Neural cell (in vitro differentiated cells): ENCODE measurements at regions not wholly inside any gene's neighbourhood (a gene's known extent, or its start where the extent isn't known, plus 50 kb on each side); places are given as distances from the start of the nearest gene placed in this dataset.
"Not testable (repeated sequence)": the region's sequence is repeated elsewhere in the genome, so short reads cannot be mapped to it uniquely, and the experiment has no call there.

Experiments
- H2AFZ ChIP-seq: fragments of 200-600, 300-800 bp; sonication (generic), shearing (Covaris generic); 2 replicates; pipeline ENCODE4 v1.6.0; 2014; ENCODE audit warnings: low read depth, mild to moderate bottlenecking, antibody characterized with exemption, low read length, moderate library complexity
- H3F3A ChIP-seq: fragments of 200-600 bp; shearing (Covaris generic); 2 replicates; pipeline ENCODE4 v1.6.1; 2016; ENCODE audit warnings: mild to moderate bottlenecking, moderate library complexity, mixed read lengths, antibody characterized with exemption, low read length; ENCODE audit not compliant: insufficient read depth, poor library complexity, severe bottlenecking
- H3K27ac ChIP-seq: fragments of 200-600, 300-800 bp; sonication (generic), shearing (Covaris generic); 2 replicates; pipeline ENCODE4 v1.5.1; 2014; ENCODE audit warnings: mild to moderate bottlenecking, low read length, moderate library complexity
- H3K27me3 ChIP-seq: fragments of 300-800, 200-600 bp; sonication (generic), shearing (Covaris generic); 2 replicates; pipeline ENCODE4 v1.6.0; 2014; ENCODE audit warnings: mild to moderate bottlenecking, low read depth, low read length, moderate library complexity; ENCODE audit not compliant: insufficient read depth
- H3K36me3 ChIP-seq: fragments of 300-800, 200-600 bp; sonication (generic), shearing (Covaris generic); 2 replicates; pipeline ENCODE4 v1.5.1; 2014; ENCODE audit warnings: mild to moderate bottlenecking, antibody characterized with exemption, low read length, moderate library complexity; ENCODE audit not compliant: insufficient read depth
- H3K4me2 ChIP-seq: fragments of 300-800, 200-600 bp; sonication (generic), shearing (Covaris generic); 2 replicates; pipeline ENCODE4 v1.6.0; 2014; ENCODE audit warnings: mild to moderate bottlenecking, low read length
- H3K4me3 ChIP-seq: fragments of 300-800, 200-600 bp; sonication (generic), shearing (Covaris generic); 2 replicates; pipeline ENCODE4 v1.5.1; 2014; ENCODE audit warnings: mild to moderate bottlenecking, low read length, moderate library complexity
- H3K79me2 ChIP-seq: fragments of 200-600 bp; shearing (Covaris generic); replicated peaks from 2 replicates; pipeline ENCODE4 v1.6.0; 2014; ENCODE audit warnings: mild to moderate bottlenecking, low read length, moderate library complexity; ENCODE audit not compliant: insufficient read depth
- H3K9ac ChIP-seq: fragments of 300-800, 200-600 bp; sonication (generic), shearing (Covaris generic); 2 replicates; pipeline ENCODE4 v1.6.1; 2016; ENCODE audit warnings: mild to moderate bottlenecking, low read length, mixed read lengths
- H3K9me2 ChIP-seq: fragments of 200-600 bp; shearing (Covaris generic); 2 replicates; pipeline ENCODE4 v1.6.1; 2016; ENCODE audit warnings: mild to moderate bottlenecking, low read length, mixed read lengths; ENCODE audit not compliant: insufficient read depth
- H3K9me3 ChIP-seq: fragments of 200-600, 300-800 bp; sonication (generic), shearing (Covaris generic); 2 replicates; pipeline ENCODE4 v1.6.1; 2016; ENCODE audit warnings: mild to moderate bottlenecking, mixed run types, low read length, moderate library complexity, mixed read lengths
- H4K20me1 ChIP-seq: fragments of 200-600 bp; shearing (Covaris generic); 2 replicates; pipeline ENCODE4 v1.6.1; 2016; ENCODE audit warnings: mild to moderate bottlenecking, mixed run types; ENCODE audit not compliant: insufficient read depth
- EP300 ChIP-seq: fragments of 450-650 bp; conservative IDR thresholded peaks from 2 replicates; pipeline ENCODE4 v1.6.1; 2014; ENCODE audit warnings: antibody characterized with exemption, mild to moderate bottlenecking, moderate library complexity; ENCODE audit not compliant: poor library complexity, severe bottlenecking
- EZH2 ChIP-seq: fragments of 200-600, 300-800 bp; shearing (Covaris generic), sonication (generic); IDR thresholded peaks from 2 replicates; pipeline ENCODE4 v1.6.1; 2014; ENCODE audit warnings: antibody characterized with exemption, low read length, borderline replicate concordance, mild to moderate bottlenecking; ENCODE audit not compliant: insufficient read depth, poor library complexity, severe bottlenecking
- MXI1 ChIP-seq: fragments of 450-650 bp; conservative IDR thresholded peaks from 2 replicates; pipeline ENCODE4 v1.6.1; 2014; ENCODE audit warnings: antibody characterized with exemption, mild to moderate bottlenecking; ENCODE audit not compliant: poor library complexity, severe bottlenecking
- POLR2AphosphoS5 ChIP-seq: IDR thresholded peaks from 2 replicates; pipeline ENCODE4 v1.6.1; 2012
- RAD21 ChIP-seq: fragments of 450-650 bp; conservative IDR thresholded peaks from 2 replicates; pipeline ENCODE4 v1.6.1; 2014; ENCODE audit warnings: antibody characterized with exemption, mild to moderate bottlenecking, moderate library complexity
- REST ChIP-seq: IDR thresholded peaks from 2 replicates; pipeline ENCODE4 v1.6.1; 2012; ENCODE audit warnings: borderline replicate concordance
- SMC3 ChIP-seq: fragments of 450-650 bp; conservative IDR thresholded peaks from 2 replicates; pipeline ENCODE4 v1.6.1; 2014; ENCODE audit warnings: antibody characterized with exemption, mild to moderate bottlenecking, moderate library complexity; ENCODE audit not compliant: poor library complexity
- TAF1 ChIP-seq: IDR thresholded peaks from 2 replicates; pipeline ENCODE4 v1.6.1; 2012; ENCODE audit warnings: low read depth
- TF ChIP-seq, protein P1 (sequence below): fragments of 450-650 bp; IDR thresholded peaks from 2 replicates; pipeline ENCODE4 v1.5.1; 2014; ENCODE audit warnings: antibody characterized with exemption, mild to moderate bottlenecking, moderate library complexity; ENCODE audit not compliant: poor library complexity, severe bottlenecking

GRCh38 chrX:27163236-27163635 lies 299.9 kb downstream of the PPP4R3C start:
- Histone ChIP-seq H3K9ac (no peak overlapping the region), H3K4me2 (no peak overlapping the region), H3K27ac (no peak overlapping the region), H3K79me2 (no peaks in the 10 kb centered on the region), H3K9me3 (no peaks in the 10 kb centered on the region), H2AFZ (no peak overlapping the region), H3F3A (no peaks in the 10 kb centered on the region), H3K9me2 (no peaks in the 10 kb centered on the region), H3K27me3 (no peaks in the 10 kb centered on the region), H3K4me3 (no peak overlapping the region), H4K20me1 (no peaks in the 10 kb centered on the region), H3K36me3 (no peaks in the 10 kb centered on the region)
- TF ChIP-seq TAF1 = no peak
- no peak for TF ChIP-seq RAD21
- no peak for TF ChIP-seq EZH2
- TF ChIP-seq POLR2AphosphoS5 = no peak
- no peak for TF ChIP-seq MXI1
- no peak for TF ChIP-seq SMC3
- TF ChIP-seq, protein P1, sequence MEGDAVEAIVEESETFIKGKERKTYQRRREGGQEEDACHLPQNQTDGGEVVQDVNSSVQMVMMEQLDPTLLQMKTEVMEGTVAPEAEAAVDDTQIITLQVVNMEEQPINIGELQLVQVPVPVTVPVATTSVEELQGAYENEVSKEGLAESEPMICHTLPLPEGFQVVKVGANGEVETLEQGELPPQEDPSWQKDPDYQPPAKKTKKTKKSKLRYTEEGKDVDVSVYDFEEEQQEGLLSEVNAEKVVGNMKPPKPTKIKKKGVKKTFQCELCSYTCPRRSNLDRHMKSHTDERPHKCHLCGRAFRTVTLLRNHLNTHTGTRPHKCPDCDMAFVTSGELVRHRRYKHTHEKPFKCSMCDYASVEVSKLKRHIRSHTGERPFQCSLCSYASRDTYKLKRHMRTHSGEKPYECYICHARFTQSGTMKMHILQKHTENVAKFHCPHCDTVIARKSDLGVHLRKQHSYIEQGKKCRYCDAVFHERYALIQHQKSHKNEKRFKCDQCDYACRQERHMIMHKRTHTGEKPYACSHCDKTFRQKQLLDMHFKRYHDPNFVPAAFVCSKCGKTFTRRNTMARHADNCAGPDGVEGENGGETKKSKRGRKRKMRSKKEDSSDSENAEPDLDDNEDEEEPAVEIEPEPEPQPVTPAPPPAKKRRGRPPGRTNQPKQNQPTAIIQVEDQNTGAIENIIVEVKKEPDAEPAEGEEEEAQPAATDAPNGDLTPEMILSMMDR = no peak
- TF ChIP-seq REST = no peak
- TF ChIP-seq EP300 = no peak

DNA sequence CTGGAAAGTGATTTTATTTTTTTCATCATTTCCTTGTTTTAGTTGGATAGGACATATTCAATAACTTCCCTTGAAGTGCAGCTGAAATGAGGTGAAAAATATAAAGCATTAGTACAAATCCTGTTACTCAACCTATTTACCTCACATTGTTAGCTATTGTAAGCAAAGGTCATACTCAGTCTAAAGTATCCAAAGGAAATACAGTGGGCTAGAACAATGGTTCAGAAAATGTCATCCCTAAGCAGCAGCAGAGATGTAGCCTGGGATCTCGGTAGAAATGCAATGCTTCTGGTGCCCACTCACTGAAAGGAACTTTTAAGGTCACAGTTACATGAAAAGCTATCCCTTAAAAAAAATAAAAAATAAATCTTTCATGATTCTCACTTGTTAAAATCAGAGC lies 300.6 kb downstream of the PPP4R3C start:
- TF ChIP-seq EZH2 = no peak
- no peak for TF ChIP-seq SMC3
- TF ChIP-seq EP300 = no peak
- no peak for TF ChIP-seq REST
- TF ChIP-seq, protein P1 = no peak
- no peak for TF ChIP-seq POLR2AphosphoS5
- TF ChIP-seq TAF1 = no peak
- TF ChIP-seq MXI1 = no peak

DNA sequence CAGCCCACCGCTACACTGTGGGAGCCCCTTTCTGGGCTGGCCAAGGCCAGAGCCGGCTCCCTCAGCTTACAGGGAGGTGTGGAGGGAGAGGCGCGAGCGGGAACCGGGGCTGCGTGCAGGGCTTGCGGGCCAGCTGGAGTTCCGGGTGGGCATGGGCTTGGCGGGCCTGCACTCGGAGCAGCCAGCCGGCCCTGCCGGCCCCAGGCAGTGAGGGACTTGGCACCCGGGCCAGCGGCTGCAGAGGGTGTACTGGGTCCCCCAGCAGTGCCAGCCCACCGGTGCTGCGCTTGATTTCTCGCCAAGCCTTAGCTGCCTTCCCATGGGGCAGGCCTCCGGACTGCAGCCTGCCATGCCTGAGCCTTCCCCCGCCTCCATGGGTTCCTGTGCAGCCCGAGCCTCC lies 306.2 kb downstream of the PPP4R3C start:
- H3K9me2 ChIP-seq, H2AFZ ChIP-seq, H3F3A ChIP-seq, H3K9ac ChIP-seq, H3K27me3 ChIP-seq, H3K79me2 ChIP-seq, H3K36me3 ChIP-seq, H3K9me3 ChIP-seq, H4K20me1 ChIP-seq, H3K4me3 ChIP-seq, H3K4me2 ChIP-seq, H3K27ac ChIP-seq: not testable (repeated sequence)

More for the DNA sequence above, 300.6 kb downstream of the PPP4R3C start:
- H3F3A ChIP-seq = no peaks in the 10 kb centered on the region
- no peaks in the 10 kb centered on the region for H3K79me2 ChIP-seq
- H3K9me3 ChIP-seq = no peaks in the 10 kb centered on the region
- H4K20me1 ChIP-seq = no peaks in the 10 kb centered on the region
- no peaks in the 10 kb centered on the region for H3K27me3 ChIP-seq
- H3K9me2 ChIP-seq = no peaks in the 10 kb centered on the region
- no peak overlapping the region for H2AFZ ChIP-seq
- no peak overlapping the region for H3K4me2 ChIP-seq
- H3K9ac ChIP-seq = no peak overlapping the region
- no peaks in the 10 kb centered on the region for H3K36me3 ChIP-seq
- no peak overlapping the region for H3K27ac ChIP-seq
- H3K4me3 ChIP-seq = no peak overlapping the region
